IMR-90 (cell line): ENCODE measurements at regions not wholly inside any gene's neighbourhood (a gene's known extent, or its start where the extent isn't known, plus 50 kb on each side); places are given as distances from the start of the nearest gene placed in this dataset.
A peak's percentile ranks its signal among the peaks of the same experiment; 100 is the strongest.

ENCODE experiments used
- ATAC-seq: fragments of 200-7000 bp; cut with Tn5 transposase; 2 replicates; pipeline ENCODE4 v1.9.1; 2020; ENCODE audit warnings: low read depth, mild to moderate bottlenecking, moderate library complexity
- BruUV-seq: library from RNA; stranded (reverse); fragments of 400-500 nt; replicated peaks from 2 replicates; lab custom pipeline; 2021; lab: Mats Ljungman, UMichigan
- CTCF ChIA-PET: fragments of 300-600 bp; formaldehyde crosslinking; extraction: SDS; loops from one replicate; lab custom pipeline; 2021; ENCODE audit warnings: antibody characterized with exemption; lab: Yijun Ruan, JAX
- POLR2A ChIA-PET: fragments of 300-600 bp; sonication (Branson Sonifier 250); formaldehyde crosslinking; loops from one replicate; lab custom pipeline; 2022; ENCODE audit warnings: antibody characterized with exemption; ENCODE audit not compliant: unreplicated experiment; lab: Charles Lee
- DNase-seq: peaks from one replicate; pipeline ENCODE4 v3.0.0; 2013
- H2AFZ ChIP-seq: replicated peaks from 2 replicates; pipeline ENCODE3; 2013; ENCODE audit warnings: low read length, mild to moderate bottlenecking; ENCODE audit not compliant: poor library complexity
- H2AK5ac ChIP-seq: 2 replicates; pipeline ENCODE4 v1.6.1; 2013; ENCODE audit warnings: low read depth, low read length, inconsistent platforms
- H2AK9ac ChIP-seq: replicated peaks from 2 replicates; pipeline ENCODE3; 2013; ENCODE audit warnings: mild to moderate bottlenecking, low read depth, low read length, moderate library complexity; ENCODE audit not compliant: poor library complexity
- H2BK120ac ChIP-seq: 2 replicates; pipeline ENCODE4 v1.6.1; 2013; ENCODE audit warnings: low read depth, low read length, inconsistent platforms
- H2BK15ac ChIP-seq: 3 replicates; pipeline ENCODE4 v1.6.1; 2013; ENCODE audit warnings: low read depth, low read length, inconsistent platforms
- H2BK20ac ChIP-seq: 2 replicates; pipeline ENCODE4 v1.6.1; 2013; ENCODE audit warnings: low read depth, mild to moderate bottlenecking, inconsistent platforms, low read length, moderate library complexity
- H2BK5ac ChIP-seq: 2 replicates; pipeline ENCODE4 v1.6.1; 2013; ENCODE audit warnings: mild to moderate bottlenecking, low read depth, low read length, inconsistent platforms; ENCODE audit not compliant: poor library complexity, severe bottlenecking
- H3K14ac ChIP-seq: replicated peaks from 2 replicates; pipeline ENCODE4 v1.6.1; 2013; ENCODE audit warnings: low read depth, low read length, inconsistent platforms
- H3K18ac ChIP-seq: 2 replicates; pipeline ENCODE4 v1.6.1; 2013; ENCODE audit warnings: low read depth, low read length, control low read depth
- H3K23ac ChIP-seq: 2 replicates; pipeline ENCODE4 v1.6.1; 2013; ENCODE audit warnings: low read depth, low read length, inconsistent platforms
- H3K27ac ChIP-seq: 2 replicates; pipeline ENCODE4 v1.5.1; 2013; ENCODE audit warnings: mild to moderate bottlenecking, control low read depth, low read length; ENCODE audit not compliant: insufficient read depth
- H3K27me3 ChIP-seq: 2 replicates; pipeline ENCODE4 v1.6.1; 2013; ENCODE audit warnings: low read length; ENCODE audit not compliant: control insufficient read depth, insufficient read depth
- H3K36me3 ChIP-seq: 2 replicates; pipeline ENCODE4 v1.6.1; 2013; ENCODE audit warnings: low read length, mixed read lengths; ENCODE audit not compliant: control insufficient read depth, insufficient read depth
- H3K4ac ChIP-seq: 2 replicates; pipeline ENCODE4 v1.6.1; 2013; ENCODE audit warnings: low read depth, low read length, inconsistent platforms
- H3K4me1 ChIP-seq: 2 replicates; pipeline ENCODE4 v1.6.1; 2013; ENCODE audit warnings: low read length, mixed read lengths; ENCODE audit not compliant: control insufficient read depth, insufficient read depth
- H3K4me2 ChIP-seq: 2 replicates; pipeline ENCODE4 v1.6.1; 2013; ENCODE audit warnings: low read depth, mild to moderate bottlenecking, control low read depth, low read length, moderate library complexity
- H3K4me3 ChIP-seq: 2 replicates; pipeline ENCODE4 v1.5.1; 2013; ENCODE audit warnings: low read depth, mild to moderate bottlenecking, control low read depth, low read length, moderate library complexity; ENCODE audit not compliant: insufficient read depth
- H3K56ac ChIP-seq: 2 replicates; pipeline ENCODE4 v1.6.1; 2013; ENCODE audit warnings: low read length, inconsistent platforms; ENCODE audit not compliant: insufficient read depth; ENCODE audit errors: extremely low read depth
- H3K79me1 ChIP-seq, 2 experiments: 2 replicates each; pipeline ENCODE4 v1.6.1; 2013; ENCODE audit warnings: low read length in 2 of 2, inconsistent platforms in 1 of 2, low read depth in 1 of 2
- H3K9ac ChIP-seq: 2 replicates; pipeline ENCODE4 v1.6.1; 2013; ENCODE audit warnings: low read depth, low read length, control low read depth
- H3K9me1 ChIP-seq: 2 replicates; pipeline ENCODE4 v1.6.1; 2013; ENCODE audit warnings: low read length, inconsistent platforms; ENCODE audit not compliant: insufficient read depth
- H3K9me3 ChIP-seq: 2 replicates; pipeline ENCODE4 v1.6.1; 2013; ENCODE audit warnings: low read length; ENCODE audit not compliant: control insufficient read depth, insufficient read depth
- H4K20me1 ChIP-seq: 2 replicates; pipeline ENCODE4 v1.6.1; 2013; ENCODE audit warnings: low read length, inconsistent platforms; ENCODE audit not compliant: insufficient read depth
- H4K5ac ChIP-seq: 2 replicates; pipeline ENCODE4 v1.6.1; 2013; ENCODE audit warnings: mild to moderate bottlenecking, low read depth, low read length, control low read depth
- H4K8ac ChIP-seq, 2 experiments: 2 replicates each; pipeline ENCODE4 v1.6.1; 2013; ENCODE audit warnings: low read depth in 2 of 2, low read length in 2 of 2, control low read depth in 1 of 2, inconsistent platforms in 1 of 2
- H4K91ac ChIP-seq: 2 replicates; pipeline ENCODE4 v1.6.1; 2013; ENCODE audit warnings: low read depth, low read length, inconsistent platforms; ENCODE audit not compliant: insufficient read depth
- BHLHE40 ChIP-seq: fragments of 150-350 bp; IDR thresholded peaks from 2 replicates; pipeline ENCODE4 v1.6.1; 2016; ENCODE audit warnings: mild to moderate bottlenecking, low read depth, low read length
- CEBPB ChIP-seq: IDR thresholded peaks from 2 replicates; pipeline ENCODE4 v1.6.1; 2012; ENCODE audit warnings: low read depth, low read length, improper control_type of control experiment
- CHD1 ChIP-seq: IDR thresholded peaks from 2 replicates; pipeline ENCODE4 v1.6.1; 2012; ENCODE audit warnings: low read depth, low read length, improper control_type of control experiment
- ELK1 ChIP-seq: fragments of 150-350 bp; IDR thresholded peaks from 2 replicates; pipeline ENCODE4 v1.6.1; 2016; ENCODE audit warnings: low read depth, mild to moderate bottlenecking, low read length, moderate library complexity, borderline replicate concordance
- FOS ChIP-seq: fragments of 150-350 bp; IDR thresholded peaks from 2 replicates; pipeline ENCODE4 v1.6.1; 2016; ENCODE audit warnings: low read depth, low read length
- MAZ ChIP-seq: IDR thresholded peaks from 2 replicates; pipeline ENCODE4 v1.6.1; 2012; ENCODE audit warnings: low read depth, mild to moderate bottlenecking, low read length, improper control_type of control experiment, moderate library complexity, borderline replicate concordance
- MXI1 ChIP-seq: IDR thresholded peaks from 2 replicates; pipeline ENCODE4 v1.6.1; 2012; ENCODE audit warnings: low read depth, mild to moderate bottlenecking, low read length, moderate library complexity, borderline replicate concordance
- NFE2L2 ChIP-seq: fragments of 150-350 bp; IDR thresholded peaks from 2 replicates; pipeline ENCODE4 v1.6.1; 2016; ENCODE audit warnings: low read depth, mild to moderate bottlenecking, low read length
- POLR2A ChIP-seq: IDR thresholded peaks from 2 replicates; pipeline ENCODE4 v1.6.1; 2012; ENCODE audit warnings: mild to moderate bottlenecking, low read depth, low read length
- RAD21 ChIP-seq: IDR thresholded peaks from 2 replicates; pipeline ENCODE4 v1.6.1; 2012; ENCODE audit warnings: low read length, improper control_type of control experiment
- RCOR1 ChIP-seq: IDR thresholded peaks from 2 replicates; pipeline ENCODE4 v1.6.1; 2012; ENCODE audit warnings: mild to moderate bottlenecking, low read length, improper control_type of control experiment; ENCODE audit not compliant: insufficient replicate concordance
- RFX5 ChIP-seq: IDR thresholded peaks from 2 replicates; pipeline ENCODE4 v1.8.0; 2012; ENCODE audit warnings: low read depth, mild to moderate bottlenecking, low read length, moderate library complexity
- SMC3 ChIP-seq: fragments of 150-350 bp; IDR thresholded peaks from 2 replicates; pipeline ENCODE4 v1.6.1; 2016; ENCODE audit warnings: low read depth, mild to moderate bottlenecking, antibody characterized with exemption, low read length, moderate library complexity
- USF2 ChIP-seq: fragments of 150-350 bp; IDR thresholded peaks from 2 replicates; pipeline ENCODE4 v1.6.1; 2017; ENCODE audit warnings: mild to moderate bottlenecking, antibody characterized with exemption, low read length, low read depth
- WGBS, 2 experiments: methylation state at CpG; one replicate each; pipeline versions ENCODE4 v1.1.5 to v1.1.7; 2013; ENCODE audit warnings: missing lambda C conversion rate in 2 of 2; ENCODE audit not compliant: insufficient read length in 1 of 2; ENCODE audit errors: extremely low coverage in 2 of 2; 5-methylcytosine and 5-hydroxymethylcytosine counted together
- dilution Hi-C: fragments of 300-500 bp; cut with HindIII; formaldehyde crosslinking; loops from one replicate; pipeline ENCODE4 v1.14.3; 2018; ENCODE audit warnings: low sequenced_read_pairs; ENCODE audit not compliant: unreplicated experiment
- in situ Hi-C: fragments of 300-500 bp; cut with MboI; formaldehyde crosslinking; loops from 3 replicates; pipeline ENCODE4 v1.14.3; 2019; ENCODE audit warnings: low sequenced_read_pairs, inconsistent platforms, mixed read lengths
- intact Hi-C: fragments of 100-400 bp; cut with micrococcal nuclease; formaldehyde crosslinking; loops from 2 replicates; pipeline ENCODE4 v1.10.0; 2022

GRCh38 chr14:89542786-89543424 lies 125.9 kb upstream of the FOXN3 start:
- Histone ChIP-seq H2BK5ac (no peak overlapping the region), H2AK5ac (peak overlapping the region; percentile 85), H2BK120ac (peak overlapping the region; percentile 12), H3K9me3 (no peaks in the 10 kb centered on the region), H2AFZ (no peak overlapping the region), H3K9ac (no peak overlapping the region), H3K79me1 (peaks cover 20 to 42% of the 10 kb centered on the region in 2 experiments), H2BK15ac (peak overlapping the region; percentile 82; the same call in 2 of the 3 replicates), H3K36me3 (no peaks in the 10 kb centered on the region), H3K27ac (no peak overlapping the region), H2BK20ac (peak overlapping the region; percentile 76; the same call in 1 of the 2 replicates), H3K14ac (no peak overlapping the region; the same call in 1 of the 2 replicates), H3K9me1 (peaks cover 8% of the 10 kb centered on the region), H3K23ac (peak overlapping the region; percentile 22; the same call in 1 of the 2 replicates), H2AK9ac (no peak overlapping the region), H4K5ac (no peak overlapping the region), H3K56ac (no peak overlapping the region), H3K27me3 (no peaks in the 10 kb centered on the region), H3K18ac (peak overlapping the region; percentile 9; the same call in 1 of the 2 replicates), H3K4ac (peak overlapping the region; percentile 79), H3K4me2 (no peak overlapping the region), H3K4me3 (no peak overlapping the region), H4K91ac (peak overlapping the region; percentile 16; the same call in 1 of the 2 replicates), H3K4me1 (peaks cover 13% of the 10 kb centered on the region), H4K20me1 (peaks cover 2% of the 10 kb centered on the region; the same call in 1 of the 2 replicates), H4K8ac (peak overlapping the region; percentile 18 to 71; a peak in 1 of 4 replicates)
- in situ Hi-C loops, result no loop called here
- intact Hi-C loops, result loop anchor here (5.0 kb wide), 2 partner anchors 304 to 369 kb away; no protein-coding TSS in a partner anchor
- no CpG with 5 or more reads among the region's 4 CpGs for WGBS, 2 experiments
- POLR2A ChIA-PET, result no interaction called here
- BruUV-seq, result no TSS peak
- CTCF ChIA-PET, result interaction anchor here (1.2 kb wide), 1 partner anchor 53 kb away, joined by 4 read pairs; no protein-coding TSS in a partner anchor
- dilution Hi-C loops, result no loop called here
- ATAC-seq (no peak), DNase-seq (no peak)
- TF ChIP-seq RAD21 (no peak), POLR2A (no peak), CHD1 (no peak), BHLHE40 (no peak), NFE2L2 (no peak), SMC3 (no peak), FOS (no peak), USF2 (no peak), MXI1 (no peak), ELK1 (no peak), MAZ (no peak), RCOR1 (no peak), CEBPB (no peak), RFX5 (no peak)
